Activated B cell treated with CpG ODN at 0.5 μM for 24 hours (primary cell): ENCODE measurements at regions not wholly inside any gene's neighbourhood (a gene's known extent, or its start where the extent isn't known, plus 50 kb on each side); places are given as distances from the start of the nearest gene placed in this dataset.

Source experiments
- ATAC-seq: fragments of 200-7000 bp; cut with Tn5 transposase; one replicate; pipeline ENCODE4 v1.10.0; 2021; ENCODE audit warnings: low read depth, mild to moderate bottlenecking, moderate library complexity
- CTCF ChIA-PET: fragments of 350-600 bp; sonication (Branson Sonifier 250); formaldehyde crosslinking; loops from one replicate; lab custom pipeline; 2021; ENCODE audit warnings: antibody characterized with exemption; lab: Charles Lee
- POLR2A ChIA-PET: fragments of 350-600 bp; sonication (Branson Sonifier 250); formaldehyde crosslinking; loops from one replicate; lab custom pipeline; 2021; ENCODE audit warnings: antibody characterized with exemption; lab: Charles Lee
- DNase-seq: peaks from one replicate; pipeline ENCODE4 v3.0.0; 2022
- H3K27ac Mint-ChIP-seq: one replicate; pipeline ENCODE4 v1.8.0; 2020; ENCODE audit warnings: mixed read lengths
- H3K27me3 Mint-ChIP-seq: one replicate; pipeline ENCODE4 v1.8.0; 2021; ENCODE audit warnings: mixed read lengths
- H3K36me3 Mint-ChIP-seq: one replicate; pipeline ENCODE4 v1.8.0; 2021; ENCODE audit warnings: low read depth, mixed read lengths
- H3K4me1 Mint-ChIP-seq: one replicate; pipeline ENCODE4 v1.8.0; 2021; ENCODE audit warnings: mixed read lengths
- H3K4me3 Mint-ChIP-seq: one replicate; pipeline ENCODE4 v1.8.0; 2020; ENCODE audit warnings: mild to moderate bottlenecking, mixed read lengths
- H3K9me3 Mint-ChIP-seq: one replicate; pipeline ENCODE4 v1.8.0; 2020; ENCODE audit warnings: mixed read lengths
- CTCF ChIP-seq: fragments of 200-600 bp; IDR thresholded peaks from one replicate; pipeline ENCODE4 v1.8.0; 2022; ENCODE audit warnings: antibody characterized with exemption, mild to moderate bottlenecking
- intact Hi-C: fragments of 100-400 bp; cut with micrococcal nuclease; formaldehyde crosslinking; loops from one replicate; pipeline ENCODE4 v1.15.1; 2024

- no peaks in the 10 kb centered on the region for H3K36me3 Mint-ChIP-seq
- ChIA-PET POLR2A (interaction anchor here (0.6 kb wide), 1 partner anchor 307 kb away, joined by 3 read pairs; no protein-coding TSS in a partner anchor), CTCF (no interaction called here)
- no peak for TF ChIP-seq CTCF
- no peak overlapping the region for H3K4me3 Mint-ChIP-seq
- intact Hi-C loops: no loop called here
- H3K4me1 Mint-ChIP-seq: peaks cover 20% of the 10 kb centered on the region
- DNase-seq (no peak), ATAC-seq (no peak)
- H3K27ac Mint-ChIP-seq: no peak overlapping the region
- no peaks in the 10 kb centered on the region for H3K27me3 Mint-ChIP-seq
- H3K9me3 Mint-ChIP-seq: no peaks in the 10 kb centered on the region
Measured at GRCh38 chr9:96135753-96136290, 166.2 kb downstream of the HSD17B3 start.

GRCh38 chr9:96135076-96135752 is 166.8 kb downstream of the HSD17B3 start:
- Mint-ChIP-seq H3K27ac (no peak overlapping the region), H3K9me3 (no peaks in the 10 kb centered on the region), H3K4me3 (no peak overlapping the region), H3K27me3 (peaks cover 2% of the 10 kb centered on the region), H3K36me3 (no peaks in the 10 kb centered on the region), H3K4me1 (peaks cover 20% of the 10 kb centered on the region)
- ChIA-PET POLR2A (interaction anchor here (0.6 kb wide), 1 partner anchor 308 kb away, joined by 3 read pairs; no protein-coding TSS in a partner anchor), CTCF (no interaction called here)
- TF ChIP-seq CTCF: no peak
- ATAC-seq (no peak), DNase-seq (no peak)
- intact Hi-C loops: no loop called here

GRCh38 chr9:96133321-96134021 is 168.5 kb downstream of the HSD17B3 start:
- Mint-ChIP-seq H3K27ac (no peak overlapping the region), H3K4me1 (peaks cover 20% of the 10 kb centered on the region), H3K9me3 (no peaks in the 10 kb centered on the region), H3K4me3 (no peak overlapping the region), H3K36me3 (no peaks in the 10 kb centered on the region), H3K27me3 (peaks cover 4% of the 10 kb centered on the region)
- CTCF ChIA-PET: no interaction called here
- ATAC-seq (no peak), DNase-seq (no peak)
- intact Hi-C loops: no loop called here
- TF ChIP-seq CTCF: no peak
- POLR2A ChIA-PET: no interaction called here

GRCh38 chr9:96131825-96132224 is 170.2 kb downstream of the HSD17B3 start:
- H3K27ac Mint-ChIP-seq: no peak overlapping the region
- DNase-seq (no peak), ATAC-seq (no peak)
- H3K9me3 Mint-ChIP-seq: no peaks in the 10 kb centered on the region
- no peak overlapping the region for H3K4me3 Mint-ChIP-seq
- peaks cover 4% of the 10 kb centered on the region for H3K27me3 Mint-ChIP-seq
- H3K4me1 Mint-ChIP-seq: peaks cover 10% of the 10 kb centered on the region
- intact Hi-C loops: no loop called here
- TF ChIP-seq CTCF: no peak
- POLR2A ChIA-PET: interaction anchor here (0.7 kb wide), 1 partner anchor 941 kb away, joined by 4 read pairs; no protein-coding TSS in a partner anchor
- CTCF ChIA-PET: no interaction called here
- H3K36me3 Mint-ChIP-seq: no peaks in the 10 kb centered on the region

- no peaks in the 10 kb centered on the region for H3K36me3 Mint-ChIP-seq
- no peak for DNase-seq
- no peaks in the 10 kb centered on the region for H3K9me3 Mint-ChIP-seq
- H3K27ac Mint-ChIP-seq: no peak overlapping the region
- no peak overlapping the region for H3K4me3 Mint-ChIP-seq
- TF ChIP-seq CTCF: no peak
- ChIA-PET POLR2A (no interaction called here), CTCF (no interaction called here)
- intact Hi-C loops: no loop called here
- H3K27me3 Mint-ChIP-seq: peaks cover 4% of the 10 kb centered on the region
- no peak for ATAC-seq
- H3K4me1 Mint-ChIP-seq: peaks cover 7% of the 10 kb centered on the region
Measured at GRCh38 chr9:96130970-96131369, 171.0 kb downstream of the HSD17B3 start.
